ENCODE measurements at regions not wholly inside any gene's neighbourhood (a gene's known extent, or its start where the extent isn't known, plus 50 kb on each side); places are given as distances from the start of the nearest gene placed in this dataset.
"Not testable (repeated sequence)": the region's sequence is repeated elsewhere in the genome, so short reads cannot be mapped to it uniquely, and the experiment has no call there.

GRCh38 chr3:150149651-150150051 is 179.0 kb upstream of the PFN2 start:
- no peak for DNase-seq

DNA sequence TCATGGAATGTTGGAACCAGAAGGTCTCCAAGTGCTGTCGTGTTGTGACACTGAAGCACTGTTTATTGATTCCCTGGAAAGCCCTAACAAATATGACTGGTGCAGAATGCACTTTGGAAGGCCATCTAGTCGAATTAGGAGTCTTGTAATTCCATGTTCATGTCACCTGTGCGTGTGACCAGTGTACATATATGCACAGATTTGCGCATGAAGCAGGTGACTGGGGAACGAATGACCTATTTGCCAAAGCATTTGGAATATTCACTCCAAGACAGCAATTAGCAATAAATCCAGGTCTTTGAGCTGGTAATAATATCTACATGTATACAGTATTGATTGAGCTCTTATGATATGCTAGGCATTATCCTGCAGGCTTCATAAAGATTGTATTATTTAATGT is 177.5 kb upstream of the PFN2 start:
- no peak for DNase-seq

GRCh38 chr3:150147776-150148175 is 177.1 kb upstream of the PFN2 start:
- DNase-seq, result no peak

- DNase-seq, result peak; percentile 62
Observed at GRCh38 chr3:150146991-150147761, 176.5 kb upstream of the PFN2 start.

- DNase-seq, result no peak
Observed at GRCh38 chr3:150145659-150146058, 175.0 kb upstream of the PFN2 start.

DNA sequence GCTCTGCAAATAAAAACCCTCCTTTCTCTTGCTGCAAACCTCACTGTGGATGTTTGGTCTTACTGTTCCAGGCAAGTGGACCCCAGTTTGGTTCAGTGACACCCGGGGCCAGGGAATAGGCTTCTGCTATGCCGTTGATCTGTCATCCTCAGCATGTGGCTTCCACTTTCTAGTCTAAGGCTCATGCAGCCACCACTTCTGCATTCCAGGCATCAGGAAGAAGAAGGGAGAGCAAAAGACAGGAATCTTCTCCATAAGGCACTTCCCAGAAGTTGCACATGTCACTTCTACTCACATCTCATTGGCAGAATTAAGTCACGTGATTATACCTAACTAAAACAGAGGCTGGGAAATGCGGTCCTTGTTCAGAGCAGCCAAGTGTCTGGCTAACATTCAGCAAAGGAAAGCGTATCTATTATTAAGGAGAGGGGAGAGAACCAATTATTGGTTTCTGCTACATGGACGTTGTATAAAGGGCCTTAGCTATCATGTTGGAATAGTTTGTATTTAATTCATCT is 173.6 kb upstream of the PFN2 start:
- DNase-seq, result no peak

- DNase-seq, result no peak
Observed at GRCh38 chr3:150142936-150143335, 172.2 kb upstream of the PFN2 start.

GRCh38 chr3:150141790-150142326 is 171.2 kb upstream of the PFN2 start:
- DNase-seq, result no peak

GRCh38 chr3:150140614-150141321 is 170.1 kb upstream of the PFN2 start:
- DNase-seq, result no peak

- no peak for DNase-seq
Observed at GRCh38 chr3:150138824-150139223, 168.1 kb upstream of the PFN2 start.

DNA sequence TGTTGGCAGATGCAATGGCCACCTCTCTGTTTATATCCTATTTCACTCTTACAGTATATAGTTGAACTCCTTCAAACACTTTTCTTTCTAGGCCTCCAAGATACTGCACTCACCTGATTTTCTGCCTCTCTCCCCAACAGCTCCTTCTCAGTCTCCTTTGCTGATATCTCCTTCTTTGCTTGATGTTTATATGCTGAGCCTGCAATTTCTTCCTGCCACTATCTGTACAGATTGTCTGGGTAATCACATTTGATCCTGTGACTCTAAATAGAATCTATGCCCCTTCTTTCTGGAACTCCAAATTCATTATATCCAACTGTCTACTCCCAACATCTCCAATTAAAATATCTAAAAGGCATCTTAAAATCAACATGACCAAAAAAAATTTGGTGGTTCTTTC is 165.5 kb upstream of the PFN2 start:
- no peak for DNase-seq

GRCh38 chr3:150135287-150135721 is 164.6 kb upstream of the PFN2 start:
- DNase-seq, result no peak

DNA sequence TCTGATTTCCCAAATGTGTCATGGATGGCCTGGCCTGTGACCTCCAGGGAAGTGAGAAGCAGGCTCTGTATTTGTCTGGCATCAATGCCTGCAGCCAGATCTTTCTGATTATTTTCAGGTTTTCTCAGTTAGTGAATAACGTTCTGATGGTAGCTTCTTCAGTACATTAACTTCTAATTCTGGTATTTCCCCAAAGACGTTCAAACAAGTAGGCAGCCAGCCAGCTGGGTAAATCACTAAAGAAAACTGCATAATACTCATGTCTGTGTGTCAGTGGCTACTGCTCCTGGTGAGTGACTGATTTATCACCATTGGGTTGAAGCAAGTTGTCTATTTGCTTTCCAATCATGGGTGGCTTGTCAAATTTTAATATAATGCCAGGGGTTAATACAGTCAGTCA is 162.6 kb upstream of the PFN2 start:
- no peak for DNase-seq

DNA sequence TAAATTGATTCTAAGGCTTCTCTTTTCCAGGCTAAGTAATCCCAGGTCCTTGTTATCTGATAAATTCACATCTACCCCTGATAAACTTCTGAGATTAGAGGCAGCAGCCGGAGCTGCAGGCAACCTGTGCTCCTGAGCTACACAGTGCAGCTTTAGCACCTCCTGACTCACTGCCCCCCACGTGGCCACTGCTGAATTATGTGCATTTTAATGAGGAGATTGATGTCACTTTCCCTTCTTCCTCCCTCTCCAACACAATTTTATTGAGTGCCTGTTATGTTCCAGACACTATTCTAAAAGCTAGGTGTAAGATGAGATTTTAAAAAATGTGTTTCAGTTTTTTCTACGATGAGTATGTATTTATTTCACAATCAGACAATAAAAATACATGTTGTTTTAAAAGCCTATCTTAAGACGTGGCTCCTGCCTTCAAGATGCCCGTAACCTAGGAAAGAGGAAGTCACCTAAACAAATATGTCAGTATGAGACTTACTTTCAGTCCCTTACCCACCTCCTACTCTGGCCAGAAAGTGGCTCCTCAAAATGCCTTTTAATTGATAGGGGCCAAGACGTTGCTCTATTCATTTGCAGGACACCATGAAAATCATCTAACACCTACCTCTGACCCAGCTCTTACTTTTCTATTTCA is 161.5 kb upstream of the PFN2 start:
- no peak for DNase-seq

DNA sequence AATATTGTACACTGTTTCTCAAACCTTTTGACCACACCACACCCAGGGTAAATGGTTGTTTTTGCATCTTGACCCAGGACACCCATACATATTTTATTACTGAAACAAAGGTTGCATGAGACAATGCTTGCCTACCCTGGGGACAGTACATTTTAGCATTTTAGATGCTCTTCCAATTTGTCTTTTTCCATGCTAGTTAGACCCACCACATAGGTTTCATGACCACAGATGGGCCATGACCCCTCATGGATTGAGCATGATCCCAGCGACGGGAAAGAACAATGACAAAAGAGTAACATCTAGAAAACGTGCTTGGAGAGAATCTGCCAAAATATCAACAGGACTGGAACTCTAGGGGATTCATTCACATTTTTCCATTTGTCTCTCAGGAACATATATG is 161.0 kb upstream of the PFN2 start:
- no peak for DNase-seq

DNA sequence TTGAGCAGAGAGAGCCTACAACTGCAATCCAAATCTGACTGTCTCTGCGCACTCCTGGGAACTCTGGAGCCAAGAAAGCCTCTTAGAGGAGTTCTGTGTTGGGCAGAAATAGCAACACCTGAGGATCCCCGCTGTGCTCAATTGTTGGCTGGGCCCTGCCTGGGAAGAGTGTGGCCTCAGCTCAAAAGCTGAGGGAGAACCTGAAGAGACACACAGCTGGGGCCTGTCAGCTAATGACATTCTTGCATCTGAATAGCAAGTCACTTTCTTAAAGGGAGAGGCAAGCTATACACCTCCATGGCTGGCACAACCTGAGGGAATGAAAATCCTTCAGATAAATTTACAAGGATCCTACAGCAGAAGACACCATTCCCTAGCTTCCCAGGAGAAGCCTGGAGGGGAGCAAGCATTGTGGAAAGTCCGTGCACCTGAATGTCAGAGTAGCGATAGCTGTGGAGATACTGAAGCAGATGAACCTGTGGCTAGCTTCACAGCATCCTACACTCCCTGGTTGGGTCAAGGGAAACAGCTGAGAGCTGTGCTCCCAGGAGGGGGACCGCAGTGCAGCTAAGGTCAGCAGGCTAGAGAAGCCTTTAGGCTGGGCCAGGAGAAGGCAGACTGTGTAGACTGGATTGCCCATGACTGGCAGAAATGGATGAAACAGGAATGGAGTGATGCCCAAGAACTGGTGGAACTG is 159.9 kb upstream of the PFN2 start:
- DNase-seq, result no peak

DNA sequence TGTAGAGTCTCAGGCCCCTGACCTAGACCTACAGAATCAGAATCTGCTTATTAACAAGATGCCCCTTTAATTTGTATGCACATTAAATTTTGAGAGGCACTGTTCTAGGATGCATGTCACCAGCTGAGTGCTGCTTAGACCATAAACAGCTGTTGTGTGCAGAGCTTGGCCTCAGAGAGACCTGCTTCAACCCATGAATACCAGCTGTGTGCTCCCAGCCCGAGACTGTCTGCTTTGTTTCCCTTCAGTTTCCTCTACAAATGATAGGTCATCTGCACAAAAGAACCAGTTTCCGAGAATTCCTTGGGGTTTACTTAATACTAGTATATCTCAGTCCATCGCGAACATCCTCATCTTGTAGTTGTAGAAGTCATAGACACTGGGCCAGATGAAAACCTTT is 158.5 kb upstream of the PFN2 start:
- no peak for DNase-seq

GRCh38 chr3:150128126-150128525 is 157.4 kb upstream of the PFN2 start:
- DNase-seq, result no peak

GRCh38 chr3:150127011-150127490 is 156.4 kb upstream of the PFN2 start:
- no peak for DNase-seq

- no peak for DNase-seq
Observed at GRCh38 chr3:150124142-150124541, 153.4 kb upstream of the PFN2 start.

DNA sequence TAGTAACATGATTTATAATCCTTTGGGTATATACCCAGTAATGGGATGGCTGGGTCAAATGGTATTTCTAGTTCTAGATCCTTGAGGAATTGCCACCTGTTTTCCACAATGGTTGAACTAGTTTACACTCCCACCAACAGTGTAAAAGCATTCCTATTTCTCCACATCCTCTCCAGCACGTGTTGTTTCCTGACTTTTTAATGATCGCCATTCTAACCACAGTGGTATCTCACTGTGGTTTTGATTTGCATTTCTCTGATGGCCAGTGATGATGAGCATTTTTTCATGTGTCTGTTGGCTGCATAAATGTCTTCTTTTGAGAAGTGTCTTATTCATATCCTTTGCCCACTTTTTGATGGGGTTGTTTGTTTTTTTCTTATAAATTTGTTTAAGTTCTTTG is 152.6 kb upstream of the PFN2 start:
- DNase-seq, result not testable (repeated sequence)

GRCh38 chr3:150118219-150118618 is 147.5 kb upstream of the PFN2 start:
- DNase-seq, result no peak

DNA sequence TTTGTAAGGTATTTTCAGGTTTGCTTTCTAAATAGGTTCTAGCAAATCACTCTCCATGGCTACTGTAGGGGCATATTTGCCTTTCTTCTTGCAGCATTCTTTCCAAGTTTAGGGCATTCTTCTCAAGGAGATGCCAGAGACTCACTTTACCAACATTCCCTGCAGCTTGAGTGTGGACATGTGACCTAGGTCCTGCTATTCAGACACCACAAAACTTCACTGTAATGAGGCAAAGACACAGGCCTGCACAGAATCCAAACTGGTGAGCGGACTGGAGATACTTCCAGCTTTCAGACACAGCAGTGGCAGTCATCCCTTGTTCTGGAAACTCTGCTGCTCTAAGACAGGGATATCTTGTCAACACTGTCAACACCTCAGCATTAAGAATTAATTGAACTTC is 146.4 kb upstream of the PFN2 start:
- no peak for DNase-seq

Measured in right forelimb (tissue), 1 donor.